GM21390 (cell line): ENCODE measurements at regions not wholly inside any gene's neighbourhood (a gene's known extent, or its start where the extent isn't known, plus 50 kb on each side); places are given as distances from the start of the nearest gene placed in this dataset.
A peak's percentile ranks its signal among the peaks of the same experiment; 100 is the strongest.

ENCODE experiments used
- ATAC-seq: cut with Tn5 transposase; IDR thresholded peaks from one replicate; pipeline ENCODE4 v1.9.1; 2021; ENCODE audit not compliant: unreplicated experiment

DNA sequence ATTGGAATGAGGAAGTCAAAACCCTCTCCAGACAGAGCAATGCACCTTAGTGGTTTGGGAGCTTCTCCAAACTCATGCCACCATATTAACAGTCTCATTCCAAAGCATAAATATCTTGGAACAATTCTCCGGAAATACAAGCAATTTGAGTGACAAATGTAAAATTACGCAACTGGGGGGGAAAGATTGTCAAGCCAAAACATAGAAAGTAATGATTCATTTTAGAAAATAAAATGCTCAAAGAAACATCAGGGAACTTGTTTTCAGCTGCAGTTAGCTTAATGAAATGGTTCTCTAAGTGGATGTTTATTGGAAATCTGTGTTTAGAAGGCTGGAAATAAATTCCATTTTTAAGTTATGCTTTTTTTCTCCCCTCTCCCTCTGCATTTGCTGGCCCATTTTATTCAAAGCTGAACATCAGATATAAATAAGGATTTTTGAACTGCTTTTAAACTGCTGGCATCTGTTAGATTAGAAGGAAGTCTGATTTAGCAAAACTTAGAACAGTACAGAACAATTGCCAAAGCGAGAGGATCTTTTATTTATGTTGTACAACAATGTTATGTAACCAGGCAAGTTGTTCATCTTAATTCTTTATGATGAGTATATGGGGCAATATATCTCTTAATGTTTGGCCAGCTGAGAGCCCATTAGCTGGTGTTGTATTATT, 551.9 kb downstream of the PRELID2 start:
- no peak for ATAC-seq

DNA sequence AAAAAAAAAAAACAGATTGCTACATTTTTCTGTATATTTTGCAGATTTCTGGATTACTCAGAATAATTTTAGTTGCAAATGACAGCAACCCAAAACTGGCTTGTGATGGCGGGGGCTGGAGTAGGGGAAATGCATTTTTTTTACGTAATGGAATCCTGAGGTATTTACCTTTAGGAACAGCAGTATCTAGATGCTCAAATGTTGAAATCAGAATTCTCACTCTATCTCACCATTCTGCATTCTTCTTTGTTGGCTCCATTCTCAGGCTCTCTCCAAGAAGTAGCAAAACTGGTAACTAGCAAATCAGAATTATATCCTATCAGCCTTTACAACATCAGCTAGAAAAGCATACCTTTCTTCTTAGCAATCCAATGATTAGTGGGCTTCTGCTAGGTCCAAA, 554.3 kb downstream of the PRELID2 start:
- ATAC-seq: no peak

- ATAC-seq: no peak
These were observed 554.9 kb downstream of the PRELID2 start for GRCh38 chr5:145280214-145280613.

DNA sequence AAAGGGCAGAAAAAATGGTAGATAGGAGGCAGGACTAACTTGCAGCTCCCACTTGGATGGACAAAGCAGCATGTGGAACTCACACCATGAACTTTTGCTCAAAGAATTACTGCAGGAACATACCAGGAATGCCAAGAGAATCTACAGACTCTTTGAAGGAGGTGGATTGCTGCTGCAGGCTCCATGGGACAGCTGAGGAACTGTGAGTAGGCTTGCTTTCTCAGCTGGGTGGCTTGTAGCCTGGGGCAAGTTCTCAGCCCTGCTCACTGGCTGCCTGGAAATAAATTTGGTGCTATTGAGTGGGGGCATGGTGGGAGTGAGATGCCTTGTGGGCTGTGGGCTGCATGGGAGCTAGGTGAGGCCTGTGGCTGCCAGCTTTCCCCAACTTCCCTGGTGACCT, 574.5 kb downstream of the PRELID2 start:
- ATAC-seq: no peak

DNA sequence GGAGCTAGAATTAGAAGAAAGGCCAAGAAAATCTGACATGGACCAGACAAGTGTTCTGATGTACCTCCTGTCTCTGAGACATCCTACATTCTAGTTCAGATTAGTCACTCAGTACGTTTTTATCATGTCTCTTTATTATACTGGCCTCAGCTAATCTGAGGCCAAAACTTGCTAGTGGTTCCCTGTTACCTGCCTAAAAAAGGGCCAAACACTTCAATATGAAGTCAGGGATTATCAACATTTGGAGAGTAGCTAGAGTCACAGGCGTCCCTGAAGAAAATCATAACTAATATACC, 587.4 kb downstream of the PRELID2 start:
- no peak for ATAC-seq

GRCh38 chr5:145246961-145247744, 588.0 kb downstream of the PRELID2 start:
- no peak for ATAC-seq

DNA sequence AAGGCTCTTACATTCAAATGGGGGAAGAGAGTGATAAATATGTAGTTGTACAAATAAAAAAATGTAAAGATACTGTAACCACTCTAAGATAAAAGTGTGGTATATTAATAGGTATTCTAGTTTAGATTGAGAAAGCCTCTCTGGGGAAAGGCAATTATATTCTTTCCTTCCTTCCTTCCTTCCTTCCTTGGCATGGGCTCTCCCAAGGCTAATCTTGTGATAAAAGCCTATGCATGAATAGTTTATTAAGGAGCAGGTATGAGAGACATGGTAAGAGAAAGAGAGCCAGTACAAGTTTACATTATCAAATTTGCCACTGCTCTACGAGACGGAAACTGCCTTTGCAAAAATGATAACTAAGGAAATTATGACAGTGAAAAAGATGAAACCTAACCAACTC, 588.8 kb downstream of the PRELID2 start:
- no peak for ATAC-seq

DNA sequence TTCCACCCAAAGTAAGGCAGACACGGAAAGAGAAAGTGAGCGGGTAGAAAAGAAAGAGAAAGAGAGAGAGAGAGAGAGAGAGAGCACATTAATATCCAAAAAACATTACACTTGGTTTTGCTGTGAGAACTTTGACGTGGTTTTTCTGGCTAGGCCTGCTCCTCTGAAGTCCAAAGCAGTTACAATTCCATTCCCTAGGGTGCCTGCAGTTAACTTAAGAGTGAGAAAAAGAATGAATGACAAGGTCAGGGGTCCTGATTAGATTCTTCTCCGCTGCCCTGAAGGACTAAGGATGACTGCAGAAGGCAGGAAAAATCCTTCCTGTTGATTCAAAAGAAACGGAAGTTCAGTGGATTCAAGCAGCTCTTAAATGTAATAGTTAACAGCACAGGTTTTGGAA, 589.8 kb downstream of the PRELID2 start:
- no peak for ATAC-seq

DNA sequence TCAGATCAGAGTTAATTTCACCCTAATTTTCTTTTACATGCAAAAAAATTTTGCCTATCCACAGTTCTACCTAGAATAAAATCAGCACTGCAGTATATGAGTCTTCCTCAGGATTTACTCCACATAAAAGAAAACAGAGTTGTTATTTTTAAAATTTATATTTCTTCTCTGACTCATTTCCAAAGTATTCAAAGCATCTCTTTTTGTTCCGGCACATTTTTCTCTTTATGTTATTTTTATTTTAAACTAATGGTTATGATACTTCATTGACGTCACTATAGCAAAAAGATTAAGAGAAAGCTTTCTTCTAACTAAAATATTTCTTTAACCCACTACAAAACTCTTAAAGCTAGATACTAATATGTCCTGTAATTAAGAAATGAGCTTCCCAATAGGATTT, 590.4 kb downstream of the PRELID2 start:
- ATAC-seq: no peak

GRCh38 chr5:145244251-145244650, 590.9 kb downstream of the PRELID2 start:
- ATAC-seq: no peak

DNA sequence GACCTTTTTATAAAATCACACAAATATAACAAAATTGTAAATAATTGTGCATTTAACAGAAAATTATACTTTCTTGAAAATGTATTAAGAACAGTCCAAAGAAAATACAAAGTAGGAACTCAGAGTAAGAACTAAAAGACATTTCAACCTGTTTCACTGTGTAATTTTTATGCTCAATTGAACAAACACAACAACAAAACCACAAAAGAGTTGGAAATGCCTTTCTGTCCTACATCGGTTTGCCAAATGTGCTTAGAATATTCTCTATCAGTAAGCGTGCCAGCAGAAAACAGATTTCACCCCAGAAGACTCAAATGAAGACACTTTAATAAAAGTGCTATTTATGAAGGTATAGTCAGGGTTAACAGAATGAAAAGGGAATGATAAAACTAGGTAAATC, 592.1 kb downstream of the PRELID2 start:
- no peak for ATAC-seq

DNA sequence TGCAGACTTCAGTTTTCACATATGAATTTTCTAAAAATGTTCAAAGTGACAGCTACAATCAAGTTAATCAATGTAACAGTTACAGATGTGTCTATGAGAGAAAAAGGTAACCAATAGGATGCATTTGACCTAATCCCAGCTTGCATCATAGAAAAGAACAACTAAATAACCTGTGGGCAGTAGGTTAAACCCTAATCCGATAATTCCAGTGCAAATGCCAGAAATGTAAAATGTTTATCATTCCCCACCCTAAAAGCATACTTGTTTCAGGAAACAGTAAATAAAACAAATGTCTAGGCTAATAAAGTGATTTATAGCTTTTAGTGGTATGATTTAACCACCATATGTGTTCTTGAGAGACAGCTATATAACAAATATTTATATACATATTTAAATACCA, 592.6 kb downstream of the PRELID2 start:
- ATAC-seq: no peak

DNA sequence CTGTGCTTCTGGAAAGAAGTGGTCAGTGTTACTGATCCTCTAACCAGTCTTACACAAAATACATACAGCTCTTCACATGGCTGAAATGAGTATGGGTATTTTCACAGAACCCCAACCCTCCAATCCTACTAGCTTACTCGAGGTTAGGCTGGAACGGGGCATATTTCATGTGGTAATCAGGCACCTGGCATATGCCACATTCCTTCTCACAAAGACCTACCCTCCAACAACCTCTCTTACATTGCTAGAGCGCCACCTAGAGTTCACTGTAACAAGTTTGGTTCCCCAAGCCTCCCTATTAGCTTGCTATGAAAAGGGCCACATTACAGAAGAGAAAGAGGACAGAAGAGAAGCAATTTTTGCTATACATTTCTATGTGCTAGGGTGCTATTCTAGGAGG, 597.3 kb downstream of the PRELID2 start:
- peak; percentile 80 for ATAC-seq

- ATAC-seq: no peak
These were observed 598.2 kb downstream of the PRELID2 start for GRCh38 chr5:145236983-145237382.

- no peak for ATAC-seq
These were observed 599.0 kb downstream of the PRELID2 start for GRCh38 chr5:145236127-145236526.

DNA sequence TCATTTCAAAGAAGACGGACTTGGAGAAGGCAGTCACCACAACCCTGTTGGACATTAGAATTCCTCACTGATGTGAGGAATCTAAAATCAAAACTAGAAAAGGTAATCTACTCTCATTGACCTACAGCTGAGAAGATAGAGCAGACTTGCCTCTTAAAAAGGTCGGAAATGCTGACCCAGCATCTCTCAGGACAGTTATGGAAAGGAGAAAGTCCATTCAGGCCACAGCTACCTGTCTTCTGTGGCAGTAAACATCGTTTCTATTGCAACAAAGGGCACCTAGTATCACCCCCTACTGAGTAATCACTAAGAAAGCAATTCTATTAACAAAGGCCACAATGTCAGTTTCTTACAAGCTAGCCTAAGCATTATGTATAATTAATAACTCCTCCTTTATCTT, 601.7 kb downstream of the PRELID2 start:
- ATAC-seq: no peak

DNA sequence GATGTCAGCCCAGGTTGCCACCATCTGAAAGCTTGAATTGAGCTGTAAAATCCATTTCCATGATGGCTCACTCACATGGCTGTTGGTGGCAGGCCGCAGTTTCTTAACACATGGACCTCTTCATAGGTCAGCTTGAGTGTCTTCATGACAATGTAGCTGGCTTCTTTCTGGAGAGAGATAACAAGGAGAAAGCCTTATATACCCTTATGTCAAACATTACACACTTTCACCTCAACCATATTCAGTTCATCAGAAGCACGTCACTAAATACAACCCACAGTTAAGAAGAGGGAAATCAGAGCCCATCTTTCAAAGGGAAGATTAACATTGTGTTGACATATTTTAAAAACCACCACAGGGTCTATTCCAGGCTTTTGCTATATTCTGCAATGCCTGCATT, 604.4 kb downstream of the PRELID2 start:
- no peak for ATAC-seq

DNA sequence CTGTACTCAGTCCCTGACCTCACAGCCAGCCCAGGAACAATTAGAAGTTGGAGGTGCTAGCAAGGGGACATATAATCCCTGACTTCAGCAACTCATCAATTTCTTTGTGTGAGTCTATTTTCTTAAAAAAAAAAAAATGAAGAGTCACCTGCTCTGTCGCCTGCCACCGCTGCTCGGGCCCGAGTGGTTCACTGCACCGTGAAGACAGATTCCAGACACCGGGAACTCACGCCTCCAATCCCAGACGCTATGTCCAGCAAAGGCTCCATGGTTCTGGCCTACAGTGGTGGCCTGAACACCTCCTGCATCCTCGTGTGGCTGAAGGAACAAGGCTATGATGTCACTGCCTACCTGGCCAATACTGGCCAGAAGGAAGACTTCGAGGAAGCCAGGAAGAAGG, 606.6 kb downstream of the PRELID2 start:
- ATAC-seq: no peak

GRCh38 chr5:145227881-145228280, 607.3 kb downstream of the PRELID2 start:
- ATAC-seq: no peak

- no peak for ATAC-seq
These were observed 608.4 kb downstream of the PRELID2 start for GRCh38 chr5:145226726-145227125.

- no peak for ATAC-seq
These were observed 609.6 kb downstream of the PRELID2 start for GRCh38 chr5:145225529-145225928.

DNA sequence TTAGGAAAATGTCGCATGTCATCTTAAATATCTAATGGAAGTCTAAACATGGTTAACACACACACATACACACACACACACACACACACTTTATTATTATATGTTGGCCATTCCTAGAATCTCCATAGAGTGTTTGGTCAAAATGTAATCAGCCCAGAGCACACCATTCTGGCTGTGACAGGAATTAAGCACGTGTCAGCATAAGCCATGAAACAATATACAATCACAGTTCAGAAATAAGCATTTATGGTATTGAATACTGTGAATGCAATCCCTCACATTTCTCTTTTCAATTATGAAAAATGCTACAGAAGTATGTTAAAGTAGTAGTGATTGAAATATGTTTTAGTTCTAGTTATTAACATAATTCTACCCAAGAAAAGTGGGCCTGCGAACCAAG, 611.6 kb downstream of the PRELID2 start:
- ATAC-seq: no peak

- no peak for ATAC-seq
These were observed 612.5 kb downstream of the PRELID2 start for GRCh38 chr5:145222622-145223021.
